PC-9 (cell line): ENCODE measurements at regions not wholly inside any gene's neighbourhood (a gene's known extent, or its start where the extent isn't known, plus 50 kb on each side); places are given as distances from the start of the nearest gene placed in this dataset.

Source experiments
- EZH2 ChIP-seq: fragments of 200-600 bp; sonication (generic); IDR thresholded peaks from 2 replicates; pipeline ENCODE4 v1.8.0; 2017; ENCODE audit warnings: antibody characterized with exemption, low read depth
- TF ChIP-seq, protein P1 (sequence below): fragments of 200-600 bp; sonication (generic); conservative IDR thresholded peaks from 2 replicates; pipeline ENCODE4 v1.6.1; 2017; ENCODE audit warnings: mixed run types, antibody characterized with exemption, mild to moderate bottlenecking, moderate library complexity

DNA sequence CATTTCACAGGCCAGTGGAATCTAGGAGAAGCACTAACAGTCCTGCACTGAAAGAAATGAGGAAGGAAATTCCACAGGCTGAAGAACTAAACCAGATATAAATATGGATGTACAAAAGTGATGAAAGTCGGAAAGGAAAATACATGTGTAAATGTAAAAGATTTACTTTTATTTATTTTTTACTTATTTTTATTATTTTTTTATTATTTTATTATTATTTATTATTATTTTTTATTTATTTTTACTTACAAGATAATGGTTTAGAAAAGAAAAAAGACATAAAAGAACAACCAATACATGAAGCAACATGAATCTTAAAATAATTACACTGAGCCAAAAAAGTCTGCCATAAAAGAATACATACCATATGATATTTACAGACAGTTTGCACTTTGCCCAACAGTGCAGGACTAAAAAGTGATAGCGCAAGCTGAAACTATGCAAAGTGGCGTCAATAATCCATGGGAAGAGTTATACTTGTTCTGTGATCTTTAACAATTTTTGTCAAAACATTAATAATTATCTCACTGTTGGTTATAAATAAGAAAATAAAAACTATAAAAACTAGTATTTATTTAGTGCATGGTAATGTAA lies 317.8 kb upstream of the MKI67 start:
- TF ChIP-seq, protein P1, sequence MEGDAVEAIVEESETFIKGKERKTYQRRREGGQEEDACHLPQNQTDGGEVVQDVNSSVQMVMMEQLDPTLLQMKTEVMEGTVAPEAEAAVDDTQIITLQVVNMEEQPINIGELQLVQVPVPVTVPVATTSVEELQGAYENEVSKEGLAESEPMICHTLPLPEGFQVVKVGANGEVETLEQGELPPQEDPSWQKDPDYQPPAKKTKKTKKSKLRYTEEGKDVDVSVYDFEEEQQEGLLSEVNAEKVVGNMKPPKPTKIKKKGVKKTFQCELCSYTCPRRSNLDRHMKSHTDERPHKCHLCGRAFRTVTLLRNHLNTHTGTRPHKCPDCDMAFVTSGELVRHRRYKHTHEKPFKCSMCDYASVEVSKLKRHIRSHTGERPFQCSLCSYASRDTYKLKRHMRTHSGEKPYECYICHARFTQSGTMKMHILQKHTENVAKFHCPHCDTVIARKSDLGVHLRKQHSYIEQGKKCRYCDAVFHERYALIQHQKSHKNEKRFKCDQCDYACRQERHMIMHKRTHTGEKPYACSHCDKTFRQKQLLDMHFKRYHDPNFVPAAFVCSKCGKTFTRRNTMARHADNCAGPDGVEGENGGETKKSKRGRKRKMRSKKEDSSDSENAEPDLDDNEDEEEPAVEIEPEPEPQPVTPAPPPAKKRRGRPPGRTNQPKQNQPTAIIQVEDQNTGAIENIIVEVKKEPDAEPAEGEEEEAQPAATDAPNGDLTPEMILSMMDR, result no peak
- no peak for TF ChIP-seq EZH2
